Mesenteric fat pad (tissue), 1 donor: ENCODE measurements at regions not wholly inside any gene's neighbourhood (a gene's known extent, or its start where the extent isn't known, plus 50 kb on each side); places are given as distances from the start of the nearest gene placed in this dataset.
"Not testable (repeated sequence)": the region's sequence is repeated elsewhere in the genome, so short reads cannot be mapped to it uniquely, and the experiment has no call there.

ENCODE experiments used
- DNase-seq: peaks from one replicate; pipeline ENCODE4 v3.0.0-alpha.2; 2020; ENCODE audit warnings: low spot score
- donor health status: DM: yes; HTN: yes; CAD: no.

GRCh38 chr4:125590158-125590557 is 275.4 kb downstream of the FAT4 start:
- DNase-seq: no peak

DNA sequence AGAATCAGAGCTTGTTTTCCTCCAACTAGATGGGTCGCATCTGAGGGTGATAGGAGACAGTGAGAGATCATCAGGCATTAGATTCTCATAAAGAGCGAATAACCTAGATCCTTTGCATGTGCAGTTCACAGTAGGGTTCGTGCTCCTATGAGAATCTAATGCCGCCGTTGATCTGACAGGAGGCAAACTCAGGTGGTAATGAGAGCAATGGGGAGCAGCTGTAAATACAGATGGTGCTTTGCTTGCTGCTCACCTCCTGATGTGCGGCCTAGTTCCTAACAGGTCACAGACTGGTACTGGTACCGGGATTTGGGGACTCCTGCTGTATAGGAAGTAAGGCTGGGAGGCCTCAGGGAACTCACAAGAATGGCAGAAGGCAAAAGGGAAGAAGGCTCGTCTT is 276.5 kb downstream of the FAT4 start:
- DNase-seq: no peak

DNA sequence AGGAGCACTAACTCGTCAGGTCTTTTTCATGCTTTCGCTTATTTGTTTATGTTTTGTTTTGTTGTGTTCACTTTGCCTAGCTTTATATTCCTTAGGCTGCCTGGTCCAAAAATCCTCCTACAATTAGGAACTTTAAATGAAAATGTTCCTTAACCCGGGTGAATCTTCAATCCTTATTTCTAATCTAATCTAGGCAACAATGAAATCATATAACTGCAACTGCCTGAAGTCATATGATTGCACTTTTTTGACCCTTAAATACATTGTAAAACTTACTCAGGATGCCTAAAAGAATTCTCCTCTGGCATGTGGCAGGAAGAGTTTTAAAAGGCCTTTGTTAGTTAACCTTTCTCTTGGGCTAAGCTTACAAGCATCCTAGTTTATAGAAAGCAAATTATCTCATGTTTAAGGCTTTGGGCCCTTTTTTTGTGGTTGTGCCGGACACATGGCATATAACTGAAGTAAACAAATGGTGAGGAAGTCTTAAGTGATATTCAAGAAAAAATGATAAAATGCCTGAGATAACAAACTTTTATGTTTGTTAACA is 279.4 kb downstream of the FAT4 start:
- DNase-seq: no peak

DNA sequence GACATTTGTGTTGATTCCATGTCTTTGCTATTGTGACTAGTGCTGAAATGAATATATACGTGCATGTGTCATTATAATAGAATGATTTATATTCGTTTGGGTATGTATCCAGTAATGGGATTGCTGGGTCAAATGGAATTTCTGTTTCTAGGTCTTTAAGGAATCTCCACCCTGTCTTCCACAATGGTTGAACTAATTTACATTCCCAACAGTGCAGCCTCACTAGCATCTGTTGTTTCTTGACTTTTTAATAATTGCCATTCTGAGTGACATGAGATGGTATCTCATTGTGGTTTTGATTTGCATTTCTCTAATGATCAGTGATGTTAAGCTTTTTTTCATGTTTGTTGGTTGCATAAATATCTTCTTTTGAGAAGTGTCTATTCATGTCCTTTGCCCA is 291.2 kb downstream of the FAT4 start:
- not testable (repeated sequence) for DNase-seq

GRCh38 chr4:125620066-125620860 is 305.5 kb downstream of the FAT4 start:
- no peak for DNase-seq

- DNase-seq: no peak
These were observed 310.2 kb downstream of the FAT4 start for GRCh38 chr4:125624951-125625350.

DNA sequence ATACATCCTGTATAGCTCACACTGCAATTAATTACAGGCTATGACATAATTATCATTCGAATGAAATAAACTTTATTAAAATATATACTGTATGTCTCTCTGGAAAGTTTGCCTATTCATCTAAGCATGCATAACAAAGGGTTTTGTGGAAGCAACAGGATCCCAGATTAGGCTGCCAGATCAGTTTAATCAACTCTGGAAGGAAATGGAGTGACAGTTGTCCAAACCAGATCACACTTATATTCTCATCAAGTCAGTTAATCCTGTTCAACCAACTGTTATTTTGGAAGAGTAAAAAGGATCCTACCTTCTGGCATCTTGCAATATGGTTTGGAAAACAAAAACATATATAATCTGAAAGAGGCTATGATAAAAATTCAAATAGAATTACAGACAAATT is 312.2 kb downstream of the FAT4 start:
- no peak for DNase-seq

DNA sequence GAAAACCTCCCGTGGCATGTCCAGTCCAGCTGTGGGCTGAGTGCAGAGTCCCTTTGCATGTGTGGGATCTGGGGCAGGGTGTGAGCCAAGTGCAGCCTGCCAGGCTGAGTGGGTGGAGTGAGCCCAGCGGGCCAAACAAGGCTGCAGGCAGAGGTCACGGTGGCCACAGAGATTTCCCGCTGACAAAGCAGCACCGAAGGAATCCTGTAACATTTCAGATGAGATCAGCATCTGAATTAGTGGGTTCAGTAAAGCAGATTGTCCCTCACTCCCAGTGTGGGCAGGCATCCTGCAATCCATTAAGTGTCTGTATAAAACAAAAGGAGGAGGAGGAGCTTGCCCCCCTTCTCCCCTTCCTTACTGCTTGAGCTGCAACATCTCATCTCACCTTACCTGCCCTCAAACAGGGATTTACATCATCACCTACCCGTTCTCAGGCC is 324.4 kb downstream of the FAT4 start:
- DNase-seq: no peak

GRCh38 chr4:125641611-125642010 is 326.9 kb downstream of the FAT4 start:
- no peak for DNase-seq

DNA sequence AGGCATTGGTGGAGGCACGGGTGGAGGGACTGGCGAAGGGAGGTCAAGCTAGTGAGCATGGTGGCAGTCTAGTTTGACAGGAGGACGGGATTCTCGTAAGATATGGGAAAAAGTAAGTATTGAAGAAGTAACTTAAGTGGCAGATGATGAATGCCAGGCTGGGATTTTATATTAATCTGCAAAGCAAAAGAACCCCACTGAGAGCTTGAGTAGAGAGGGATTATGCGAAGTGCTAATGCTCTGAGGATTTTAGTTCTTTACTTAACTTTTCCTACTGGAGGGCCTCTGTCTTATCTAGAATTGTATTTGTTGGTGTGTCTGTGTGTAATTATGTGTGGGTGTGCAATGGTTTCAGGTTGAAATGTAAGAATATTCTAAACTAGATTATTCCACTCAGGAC is 327.9 kb downstream of the FAT4 start:
- DNase-seq: no peak

GRCh38 chr4:125649452-125649851 is 334.7 kb downstream of the FAT4 start:
- no peak for DNase-seq

DNA sequence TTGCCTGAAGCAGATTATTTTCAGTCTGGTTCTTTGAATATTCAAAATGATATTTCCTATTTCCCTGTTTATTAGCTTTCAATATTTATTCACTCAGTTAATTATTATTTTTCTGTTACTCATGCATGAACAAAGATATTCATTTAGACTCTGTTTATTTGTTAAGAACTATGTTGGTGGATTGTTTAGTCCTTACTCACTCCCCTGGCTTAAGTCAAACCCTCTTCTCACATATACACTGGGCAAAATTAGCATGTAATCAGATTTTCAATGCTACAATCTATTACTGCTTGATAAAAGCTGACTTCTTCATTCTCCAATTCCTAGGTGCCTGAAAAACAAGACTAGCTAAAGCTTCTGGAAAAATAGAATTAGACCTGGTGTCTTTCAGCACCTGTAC is 335.8 kb downstream of the FAT4 start:
- DNase-seq: no peak

- DNase-seq: not testable (repeated sequence)
These were observed 337.1 kb downstream of the FAT4 start for GRCh38 chr4:125651707-125652357.

- no peak for DNase-seq
These were observed 344.0 kb downstream of the FAT4 start for GRCh38 chr4:125658773-125659172.

DNA sequence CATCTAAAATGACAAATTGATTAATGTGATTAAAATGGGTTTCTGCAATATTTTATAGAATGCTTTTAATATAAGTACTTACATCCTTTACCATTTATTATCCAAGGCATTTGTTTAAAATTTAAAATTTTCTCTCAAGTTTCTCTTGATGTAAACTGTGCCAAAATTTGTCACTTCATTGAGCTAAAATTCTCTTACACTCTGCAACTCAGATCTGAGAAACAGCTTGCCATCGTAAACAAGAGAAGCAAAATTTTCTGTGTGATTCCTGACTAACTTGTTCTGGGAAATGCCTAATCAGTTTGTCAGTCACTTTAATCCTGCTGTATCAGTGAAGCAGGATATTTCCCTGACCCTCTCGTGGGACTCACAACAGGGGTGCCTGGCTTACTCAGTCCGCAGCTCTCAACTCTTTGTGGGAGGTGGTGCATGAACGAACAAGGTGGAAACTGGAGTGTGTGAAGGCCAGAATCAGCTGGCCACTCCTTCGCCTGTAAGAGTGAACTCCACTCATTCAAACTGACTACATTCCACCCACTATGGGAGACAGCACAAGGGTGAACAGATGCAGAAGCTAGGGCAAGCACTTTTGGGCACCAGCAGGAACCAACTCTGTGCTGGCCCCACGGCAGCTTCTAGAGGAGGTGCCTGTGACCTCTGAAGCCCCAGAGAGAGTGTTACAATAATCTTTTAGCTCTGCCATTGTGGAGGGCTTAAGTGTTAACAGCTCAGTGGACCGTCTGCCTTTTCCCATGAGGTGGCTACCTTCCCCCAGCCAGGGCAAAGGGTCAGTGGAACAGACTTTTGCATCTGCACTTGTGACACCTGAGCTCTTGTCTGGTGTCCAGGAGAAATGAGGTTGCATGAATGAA is 349.4 kb downstream of the FAT4 start:
- DNase-seq: no peak

- DNase-seq: no peak
These were observed 351.9 kb downstream of the FAT4 start for GRCh38 chr4:125666635-125667034.

DNA sequence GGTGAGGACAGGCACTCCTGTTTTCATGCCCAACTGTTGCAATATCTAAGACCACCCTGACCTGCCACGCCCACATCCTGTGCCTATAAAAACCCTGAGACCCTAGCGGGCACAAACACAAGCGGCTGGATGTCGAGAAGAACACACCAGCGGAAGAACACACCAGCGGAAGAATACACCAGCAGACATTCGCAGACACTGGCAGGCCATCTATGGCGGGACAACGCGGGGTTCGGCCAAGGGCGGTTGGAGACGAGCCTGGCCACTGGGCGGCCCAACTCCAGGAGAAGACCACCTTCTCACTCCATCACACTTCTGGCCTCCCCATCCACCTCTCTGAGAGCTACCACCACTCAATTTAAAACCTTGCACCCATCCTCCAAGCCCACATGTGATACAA is 361.4 kb downstream of the FAT4 start:
- no peak for DNase-seq

- DNase-seq: no peak
These were observed 361.8 kb downstream of the FAT4 start for GRCh38 chr4:125676583-125676982.

- no peak for DNase-seq
These were observed 363.0 kb downstream of the FAT4 start for GRCh38 chr4:125677665-125678307.

DNA sequence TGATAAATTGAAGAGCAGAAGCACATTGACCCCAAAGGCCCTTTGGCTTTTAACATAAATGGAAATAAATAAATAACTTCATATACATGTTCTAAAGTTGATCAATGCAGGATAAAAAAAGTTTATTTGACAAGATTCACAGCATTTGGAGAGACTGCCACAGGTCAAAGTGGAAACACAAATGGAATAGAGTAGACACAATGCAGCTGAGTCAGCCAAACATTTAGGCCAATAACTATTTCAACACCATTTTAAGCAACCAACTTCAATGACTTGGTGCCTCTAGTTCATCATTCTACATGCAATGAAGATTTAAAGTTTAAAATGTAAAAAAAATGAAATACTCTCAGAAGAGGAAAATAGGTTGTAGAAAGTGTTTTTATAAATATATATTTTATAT is 365.2 kb downstream of the FAT4 start:
- DNase-seq: no peak

- no peak for DNase-seq
These were observed 366.5 kb downstream of the FAT4 start for GRCh38 chr4:125681240-125681639.
